ENCODE measurements at regions not wholly inside any gene's neighbourhood (a gene's known extent, or its start where the extent isn't known, plus 50 kb on each side); places are given as distances from the start of the nearest gene placed in this dataset.

- Histone ChIP-seq H3K27ac (ENCODE audit: low read depth, low read length) (no peak overlapping the region), H4K5ac (ENCODE audit: insufficient read length, low read depth, low read length) (no peak overlapping the region), H2AK5ac (ENCODE audit: low read depth, low read length) (no peak overlapping the region), H4K20me1 (replicated peaks in 1 of 2; ENCODE audit: control insufficient read depth in 1 of 2, insufficient read depth in 2 of 2, low read length in 2 of 2) (no peaks in the 10 kb centered on the region), H3K36me3 (ENCODE audit: control insufficient read depth in 2 of 4, insufficient read depth in 4 of 4, low read length in 3 of 4) (no peaks in the 10 kb centered on the region), H3K79me2 (ENCODE audit: control insufficient read depth in 1 of 2, insufficient read depth in 2 of 2, low read length in 2 of 2) (no peaks in the 10 kb centered on the region), H4K8ac (ENCODE audit: extremely low read depth, insufficient read depth, low read length) (no peak overlapping the region), H4K91ac (replicated peaks; ENCODE audit: insufficient read length, low read length) (no peak overlapping the region), H2BK15ac (ENCODE audit: low read length) (no peak overlapping the region), H2BK5ac (ENCODE audit: low read depth, low read length) (no peak overlapping the region), H2BK120ac (replicated peaks; ENCODE audit: low read depth, low read length) (no peak overlapping the region), H3K14ac (ENCODE audit: insufficient read length) (no peak overlapping the region), H3K27me3 (replicated peaks in 1 of 4; ENCODE audit: control insufficient read depth in 3 of 4, extremely low read depth in 1 of 4, insufficient read depth in 3 of 4, low read length in 3 of 4) (no peaks in the 10 kb centered on the region), H3K4me3 (ENCODE audit: extremely low read depth in 1 of 4, insufficient read depth in 2 of 4, low read depth in 3 of 4, low read length in 4 of 4) (no peak overlapping the region), H2AFZ (ENCODE audit: low read length) (no peak overlapping the region), H3K79me1 (ENCODE audit: low read depth, low read length) (no peaks in the 10 kb centered on the region), H3K56ac (replicated peaks; ENCODE audit: insufficient read length, low read depth, low read length) (no peak overlapping the region), H2BK20ac (ENCODE audit: low read length) (no peak overlapping the region), H3K9me3 (ENCODE audit: insufficient read depth in 2 of 2, low read depth in 1 of 2, low read length in 1 of 2) (no peaks in the 10 kb centered on the region), H3K18ac (ENCODE audit: extremely low read depth, low read length) (no peak overlapping the region), H3K23me2 (ENCODE audit: low read depth, low read length) (no peaks in the 10 kb centered on the region), H3K23ac (ENCODE audit: insufficient read length) (no peak overlapping the region), H3K4me1 (replicated peaks in 1 of 4; ENCODE audit: control insufficient read depth in 3 of 4, insufficient read depth in 4 of 4, low read length in 3 of 4) (peaks cover 0 to 4% (median 2%) of the 10 kb centered on the region in 4 experiments; a peak in 3 of 7 replicates), H3K4me2 (ENCODE audit: insufficient read depth in 1 of 2, low read depth in 2 of 2, low read length in 2 of 2) (no peak overlapping the region; a peak in 1 of 4 replicates), H2BK12ac (ENCODE audit: low read depth, low read length) (no peak overlapping the region), H3K9ac (replicated peaks in 1 of 4; ENCODE audit: extremely low read depth in 1 of 4, low read depth in 3 of 4, low read length in 3 of 4) (no peak overlapping the region), H3K4ac (replicated peaks; ENCODE audit: insufficient read length, low read depth, low read length) (no peak overlapping the region)
- no peak for FAIRE-seq
- ChIA-PET CTCF (ENCODE audit: partially characterized antibody) (no interaction called here), POLR2A (ENCODE audit: partially characterized antibody) (no interaction called here)
- 5% methylated on average over 1 of the region's 1 CpG; no CpG with 5 or more reads in 1 of the 2 experiments for WGBS, 2 experiments (ENCODE audit: extremely low coverage in 1 of 2, insufficient coverage in 1 of 2, insufficient read length in 1 of 2, insufficient replicate concordance in 2 of 2, low coverage in 1 of 2, low lambda C conversion rate in 2 of 2, missing lambda C conversion rate in 1 of 2)
- DNase-seq (ENCODE audit: low read depth in 1 of 2, low spot score in 2 of 2), result no peak
- TF ChIP-seq NRF1 (IDR thresholded peaks at IDR 0.05; ENCODE audit: low read depth, low read length) (no peak), EGR1 (IDR thresholded peaks at IDR 0.05; ENCODE audit: borderline replicate concordance, low read depth, low read length) (no peak), SP1 (IDR thresholded peaks at IDR 0.05; ENCODE audit: low read depth, low read length) (no peak), CREB1 (IDR thresholded peaks at IDR 0.05) (no peak), TCF12 (IDR thresholded peaks at IDR 0.05; ENCODE audit: low read depth, low read length) (no peak), JUN (IDR thresholded peaks at IDR 0.05; ENCODE audit: low read depth, low read length) (no peak), POLR2A (IDR thresholded peaks at IDR 0.05; ENCODE audit: control extremely low read depth in 1 of 2, low read depth in 2 of 2, low read length in 2 of 2) (no peak), CTBP2 (IDR thresholded peaks at IDR 0.05; ENCODE audit: borderline replicate concordance, insufficient read depth, insufficient read length, low read length) (no peak), HDAC6 (IDR thresholded peaks at IDR 0.05; ENCODE audit: low read depth, low read length) (no peak), RBBP5 (IDR thresholded peaks at IDR 0.05; ENCODE audit: borderline replicate concordance, low read depth, low read length) (no peak), RAD21 (IDR thresholded peaks at IDR 0.05 in 1 of 2, conservative IDR thresholded peaks at IDR 0.05 in 1 of 2; ENCODE audit: low read depth in 2 of 2, low read length in 2 of 2) (no peak), EP300 (IDR thresholded peaks at IDR 0.05; ENCODE audit: borderline replicate concordance in 1 of 2, low read depth in 2 of 2, low read length in 2 of 2) (no peak)
- TF ChIP-seq, protein P1, sequence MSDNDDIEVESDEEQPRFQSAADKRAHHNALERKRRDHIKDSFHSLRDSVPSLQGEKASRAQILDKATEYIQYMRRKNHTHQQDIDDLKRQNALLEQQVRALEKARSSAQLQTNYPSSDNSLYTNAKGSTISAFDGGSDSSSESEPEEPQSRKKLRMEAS (IDR thresholded peaks at IDR 0.05), result no peak
- TF ChIP-seq, protein P2, sequence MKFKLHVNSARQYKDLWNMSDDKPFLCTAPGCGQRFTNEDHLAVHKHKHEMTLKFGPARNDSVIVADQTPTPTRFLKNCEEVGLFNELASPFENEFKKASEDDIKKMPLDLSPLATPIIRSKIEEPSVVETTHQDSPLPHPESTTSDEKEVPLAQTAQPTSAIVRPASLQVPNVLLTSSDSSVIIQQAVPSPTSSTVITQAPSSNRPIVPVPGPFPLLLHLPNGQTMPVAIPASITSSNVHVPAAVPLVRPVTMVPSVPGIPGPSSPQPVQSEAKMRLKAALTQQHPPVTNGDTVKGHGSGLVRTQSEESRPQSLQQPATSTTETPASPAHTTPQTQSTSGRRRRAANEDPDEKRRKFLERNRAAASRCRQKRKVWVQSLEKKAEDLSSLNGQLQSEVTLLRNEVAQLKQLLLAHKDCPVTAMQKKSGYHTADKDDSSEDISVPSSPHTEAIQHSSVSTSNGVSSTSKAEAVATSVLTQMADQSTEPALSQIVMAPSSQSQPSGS (IDR thresholded peaks at IDR 0.05; ENCODE audit: low read length), result no peak
Measured at GRCh38 chr4:60923075-60923474, 277.1 kb upstream of the ADGRL3 start.
